ENCODE measurements at regions not wholly inside any gene's neighbourhood (a gene's known extent, or its start where the extent isn't known, plus 50 kb on each side); places are given as distances from the start of the nearest gene placed in this dataset.

GRCh38 chr11:45436118-45436517, 150.0 kb upstream of the SYT13 start:
- TF ChIP-seq POLR2AphosphoS5 (IDR thresholded peaks at IDR 0.05; ENCODE audit: low read depth) (no peak), REST (IDR thresholded peaks at IDR 0.05; ENCODE audit: insufficient replicate concordance, low read depth) (no peak), GABPA (IDR thresholded peaks at IDR 0.05; ENCODE audit: low read depth) (no peak), SPI1 (IDR thresholded peaks at IDR 0.05; ENCODE audit: borderline replicate concordance, low read depth) (no peak)
- TF ChIP-seq, protein P1, sequence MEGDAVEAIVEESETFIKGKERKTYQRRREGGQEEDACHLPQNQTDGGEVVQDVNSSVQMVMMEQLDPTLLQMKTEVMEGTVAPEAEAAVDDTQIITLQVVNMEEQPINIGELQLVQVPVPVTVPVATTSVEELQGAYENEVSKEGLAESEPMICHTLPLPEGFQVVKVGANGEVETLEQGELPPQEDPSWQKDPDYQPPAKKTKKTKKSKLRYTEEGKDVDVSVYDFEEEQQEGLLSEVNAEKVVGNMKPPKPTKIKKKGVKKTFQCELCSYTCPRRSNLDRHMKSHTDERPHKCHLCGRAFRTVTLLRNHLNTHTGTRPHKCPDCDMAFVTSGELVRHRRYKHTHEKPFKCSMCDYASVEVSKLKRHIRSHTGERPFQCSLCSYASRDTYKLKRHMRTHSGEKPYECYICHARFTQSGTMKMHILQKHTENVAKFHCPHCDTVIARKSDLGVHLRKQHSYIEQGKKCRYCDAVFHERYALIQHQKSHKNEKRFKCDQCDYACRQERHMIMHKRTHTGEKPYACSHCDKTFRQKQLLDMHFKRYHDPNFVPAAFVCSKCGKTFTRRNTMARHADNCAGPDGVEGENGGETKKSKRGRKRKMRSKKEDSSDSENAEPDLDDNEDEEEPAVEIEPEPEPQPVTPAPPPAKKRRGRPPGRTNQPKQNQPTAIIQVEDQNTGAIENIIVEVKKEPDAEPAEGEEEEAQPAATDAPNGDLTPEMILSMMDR (IDR thresholded peaks at IDR 0.05; ENCODE audit: insufficient read depth, low read length): no peak

Data from HL-60 (cell line).